AML-193 (cell line): ENCODE measurements at regions not wholly inside any gene's neighbourhood (a gene's known extent, or its start where the extent isn't known, plus 50 kb on each side); places are given as distances from the start of the nearest gene placed in this dataset.

Experiments used
- DNase-seq, 2 experiments: peaks; one replicate each; lab custom pipeline; 2025; lab: John Stamatoyannopoulos, UW

DNA sequence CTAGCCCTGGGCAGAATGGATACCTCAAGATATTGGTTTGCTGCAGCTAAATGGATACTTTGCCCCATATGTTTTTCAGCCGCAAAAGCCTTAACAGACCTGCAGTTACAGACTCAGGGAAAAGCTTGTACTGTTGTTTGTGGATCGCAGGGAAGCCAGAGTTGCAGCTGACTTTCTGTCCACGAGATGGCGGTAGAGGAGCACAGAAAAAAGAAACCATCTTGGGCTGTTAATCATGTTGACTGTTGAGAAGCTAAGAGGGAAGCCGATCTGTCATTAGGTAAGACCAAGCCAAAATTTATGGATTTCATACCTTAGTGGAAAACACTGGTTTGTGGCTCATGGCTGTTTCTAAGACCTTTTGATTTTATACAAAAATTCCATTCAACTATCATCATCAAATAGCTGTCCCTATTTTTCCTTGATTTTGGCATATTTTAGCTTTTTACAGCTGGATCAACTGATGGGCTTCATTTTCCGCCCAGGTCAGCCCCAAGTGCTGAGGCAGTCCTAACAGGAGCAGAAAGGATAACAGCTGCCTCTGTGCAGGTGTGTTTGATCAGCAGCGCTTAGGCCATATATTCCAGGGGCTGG lies 205.7 kb upstream of the ZPLD1 start:
- peak; percentile 82 to 87 for DNase-seq

DNA sequence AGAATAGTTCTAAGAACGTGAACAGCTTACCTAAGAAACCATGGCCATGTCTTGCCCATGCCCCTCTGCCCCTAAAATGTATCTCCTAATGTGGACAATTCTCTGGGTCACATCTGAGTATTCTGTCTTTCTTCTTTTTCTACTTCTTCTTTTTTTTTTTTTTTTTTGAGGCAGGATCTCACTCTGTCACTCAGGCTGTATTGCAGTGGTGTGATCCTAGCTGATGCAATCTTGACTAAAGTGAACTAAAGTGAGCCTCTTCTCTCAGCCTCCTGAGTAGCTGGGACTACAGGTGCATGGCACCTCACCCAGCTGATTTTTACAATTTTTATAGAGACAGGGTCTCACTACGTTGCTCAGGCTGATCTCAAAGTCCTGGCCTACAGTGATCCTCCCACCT lies 204.8 kb upstream of the ZPLD1 start:
- peak; percentile 60 to 64 for DNase-seq

DNA sequence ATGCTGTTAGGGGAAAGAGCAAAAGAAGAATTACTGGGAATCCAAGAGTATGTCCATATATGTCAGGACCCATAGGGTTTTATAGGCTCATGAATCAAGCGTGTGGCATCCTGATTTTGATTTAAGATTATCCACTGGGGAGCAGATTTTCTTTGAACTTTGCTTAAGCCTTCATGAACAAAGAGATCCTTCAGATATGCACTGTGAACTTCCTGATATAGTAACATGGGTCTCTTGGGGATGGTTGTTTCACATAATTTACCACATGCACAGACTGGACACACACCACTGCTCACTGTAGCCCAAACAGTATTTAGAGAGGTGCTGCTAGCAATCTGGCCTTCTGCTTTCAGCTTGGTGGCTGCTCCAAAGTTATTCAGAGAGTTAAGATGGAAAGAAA lies 200.9 kb upstream of the ZPLD1 start:
- DNase-seq: no peak

DNA sequence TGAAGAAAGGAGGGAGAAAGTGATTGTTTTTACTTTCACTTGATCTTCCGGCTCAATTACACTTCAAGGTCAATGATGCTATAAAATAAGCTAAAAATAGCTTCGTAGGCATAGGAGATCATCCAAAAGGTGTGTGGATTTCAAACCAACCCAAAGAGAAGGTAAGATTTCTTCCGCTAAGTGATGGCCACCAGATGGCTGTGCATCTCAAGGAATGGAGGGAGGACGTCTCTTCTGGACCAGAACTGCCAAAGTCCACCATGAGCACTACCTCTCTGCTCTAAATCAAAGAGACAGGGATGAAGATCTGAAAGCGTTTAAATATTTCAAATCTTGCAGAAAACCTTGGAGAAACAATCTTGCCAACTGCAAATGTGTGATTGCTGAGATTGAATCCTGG lies 199.1 kb upstream of the ZPLD1 start:
- peak in 1 of 2 experiments; percentile 18 for DNase-seq

DNA sequence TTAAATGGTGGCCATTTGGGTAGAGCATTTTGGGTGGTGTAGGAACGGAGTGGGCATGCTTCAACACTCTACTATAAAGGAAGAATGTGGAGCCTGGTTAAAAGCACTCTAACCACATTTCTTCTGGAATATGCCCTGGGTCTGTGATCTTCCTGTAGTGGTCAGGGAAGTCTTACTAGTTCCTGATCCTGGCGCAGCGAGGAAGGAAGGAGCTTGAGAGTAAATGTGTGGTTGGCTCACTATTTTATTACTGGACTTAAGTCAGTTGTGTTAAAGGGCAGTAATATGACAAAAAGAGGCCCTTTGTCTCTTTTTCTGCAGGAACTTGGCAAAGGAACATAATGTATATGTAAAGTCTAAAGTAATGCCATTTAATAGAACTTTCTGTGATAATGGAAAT lies 197.6 kb upstream of the ZPLD1 start:
- no peak for DNase-seq

DNA sequence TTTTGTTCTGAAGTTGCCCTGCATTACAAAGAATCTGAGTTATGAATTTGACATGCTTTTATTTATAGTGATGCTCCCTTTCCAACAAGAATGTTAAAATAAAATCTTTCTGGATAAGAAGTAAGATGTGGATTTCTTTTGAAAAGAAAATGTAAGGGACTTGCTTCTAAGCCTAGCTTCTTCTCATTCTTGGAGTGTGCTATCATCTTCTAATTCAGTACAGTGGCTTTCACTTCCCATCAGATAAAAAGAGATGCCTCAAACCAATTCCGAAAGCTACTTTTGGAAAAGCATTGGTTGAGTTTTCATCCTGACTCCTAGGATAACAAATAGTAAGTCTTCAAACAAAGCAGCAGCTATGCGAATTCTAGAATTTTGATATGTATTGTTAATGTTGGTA lies 197.0 kb upstream of the ZPLD1 start:
- DNase-seq: no peak

DNA sequence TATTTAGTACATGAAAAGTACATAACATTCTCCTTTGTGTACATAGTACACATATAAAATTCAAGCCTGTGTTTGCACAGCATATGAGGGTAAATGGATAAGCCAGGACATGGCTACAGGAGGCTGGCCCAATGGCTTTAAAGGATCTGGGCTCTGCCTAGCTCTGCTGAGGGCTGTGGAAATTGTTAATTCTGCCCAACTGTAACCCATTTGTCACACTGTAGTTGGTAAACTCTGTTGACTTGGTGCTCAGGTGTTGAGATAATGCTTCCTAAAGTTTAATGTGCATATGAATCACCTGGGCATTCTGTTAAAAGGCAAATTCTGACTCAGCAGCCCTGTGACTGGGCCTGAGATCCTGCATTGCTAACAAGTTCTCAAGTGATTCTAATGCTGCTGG lies 196.5 kb upstream of the ZPLD1 start:
- DNase-seq: no peak

DNA sequence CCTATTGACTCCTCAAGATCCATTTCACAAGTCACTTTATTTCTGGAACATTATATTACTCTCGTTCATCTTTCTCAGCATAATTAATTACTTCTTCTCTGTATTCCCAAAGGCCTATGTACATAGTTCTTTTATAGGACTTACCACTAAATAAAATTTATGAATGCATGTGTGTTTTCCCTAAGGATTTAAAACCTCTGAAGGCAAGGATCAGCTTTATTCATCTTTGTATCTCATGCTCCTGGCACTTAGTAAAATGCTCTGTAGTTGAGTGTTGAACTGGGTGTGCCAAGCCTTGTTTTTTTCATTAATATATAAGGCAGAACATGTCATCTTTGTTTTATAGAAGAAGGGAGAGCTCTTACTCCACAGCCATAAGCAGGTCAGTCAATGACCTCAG lies 194.1 kb upstream of the ZPLD1 start:
- DNase-seq: no peak

DNA sequence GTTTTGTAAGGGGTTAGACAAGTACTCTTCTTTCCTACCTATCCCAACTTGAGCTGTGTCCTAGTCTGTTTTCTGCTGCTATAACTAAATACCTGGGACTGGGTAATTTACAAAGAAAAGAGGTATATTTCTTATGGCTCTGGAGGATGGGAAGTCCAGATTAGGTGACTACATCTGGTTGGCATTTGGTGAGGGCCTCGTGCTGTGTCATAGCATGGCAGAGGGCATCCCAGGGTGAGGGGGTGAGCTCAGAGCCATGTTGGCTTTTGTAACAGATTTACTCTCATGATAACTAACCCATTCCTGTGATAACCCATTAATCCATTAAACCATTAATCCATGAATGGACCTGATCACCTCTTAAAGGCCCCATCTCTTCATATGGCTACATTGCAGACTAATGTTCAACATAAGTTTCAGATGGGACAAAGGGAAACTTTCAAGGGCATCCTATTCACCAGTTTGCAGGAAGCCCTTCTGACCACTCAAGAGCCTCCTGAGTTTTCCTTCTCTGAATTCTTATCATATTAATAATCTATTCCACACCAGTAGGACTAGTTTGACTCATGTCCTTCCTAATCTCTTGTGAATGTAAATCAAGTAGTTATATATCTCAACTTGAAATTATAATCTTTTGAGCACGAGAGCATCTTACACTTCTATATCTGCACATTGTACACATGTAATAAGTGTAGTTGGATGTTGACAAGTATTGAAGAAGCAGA lies 185.7 kb upstream of the ZPLD1 start:
- DNase-seq: no peak

DNA sequence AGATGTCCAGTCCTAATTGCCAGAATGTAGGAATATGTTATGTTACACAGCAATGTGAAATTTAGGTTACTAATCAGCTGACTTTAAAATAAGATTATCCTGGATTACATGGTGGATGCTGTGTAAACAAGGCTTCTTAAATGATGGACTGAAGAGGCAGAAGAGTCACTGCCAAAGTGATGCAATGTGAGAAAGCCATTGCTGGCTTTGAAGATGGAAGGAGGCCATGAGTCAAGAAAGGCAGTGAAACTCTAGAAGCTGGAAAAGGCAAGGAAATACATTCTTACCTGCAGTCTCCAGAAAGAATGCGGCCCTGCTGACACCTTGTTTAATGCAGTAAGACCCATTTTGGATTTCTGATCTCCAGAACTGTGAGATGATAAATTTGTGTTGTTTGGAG lies 179.1 kb upstream of the ZPLD1 start:
- no peak for DNase-seq

DNA sequence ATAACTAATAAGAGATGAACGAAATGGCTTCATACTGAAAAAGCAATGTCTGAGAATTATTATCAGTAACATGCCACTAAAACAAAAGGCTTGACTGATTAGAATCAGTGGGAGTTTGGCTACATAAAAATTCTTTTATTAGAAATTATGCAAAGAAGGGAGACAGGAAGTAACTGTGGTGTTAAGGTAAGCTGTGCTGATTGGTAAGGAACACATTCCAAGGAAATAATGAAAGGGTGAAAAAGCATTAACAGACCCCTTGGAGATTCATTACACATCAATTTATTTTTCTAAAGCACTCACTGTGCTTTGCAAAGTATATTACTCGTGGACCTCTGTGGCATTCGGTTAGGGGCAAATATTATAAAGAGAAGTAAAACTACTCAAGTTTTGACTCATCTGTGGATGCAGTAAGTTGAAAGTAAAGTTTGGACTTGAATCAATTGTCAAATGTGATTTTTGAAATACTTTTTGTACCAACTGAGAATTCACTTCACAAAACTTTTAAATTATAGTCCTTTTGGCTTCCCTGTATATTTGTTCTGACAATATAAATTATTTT lies 176.1 kb upstream of the ZPLD1 start:
- DNase-seq: no peak

DNA sequence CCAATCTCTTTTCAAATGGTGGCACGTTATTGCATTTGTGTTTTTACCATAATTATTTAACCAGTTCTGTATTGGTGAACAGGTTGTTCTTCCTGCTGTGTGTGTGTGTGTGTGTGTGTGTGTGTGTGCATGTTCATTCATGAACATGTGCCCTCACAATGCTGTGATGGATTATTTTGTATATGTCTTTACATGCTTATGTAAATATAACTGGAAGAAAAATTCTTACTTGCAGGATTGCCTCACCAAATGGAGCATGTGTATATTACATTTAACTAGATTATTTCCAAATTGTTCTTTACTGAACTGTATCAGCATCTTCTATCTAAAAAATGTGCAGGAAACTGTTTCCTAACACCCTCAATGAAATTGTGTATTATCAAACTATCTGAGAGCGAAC lies 175.2 kb upstream of the ZPLD1 start:
- DNase-seq: no peak

DNA sequence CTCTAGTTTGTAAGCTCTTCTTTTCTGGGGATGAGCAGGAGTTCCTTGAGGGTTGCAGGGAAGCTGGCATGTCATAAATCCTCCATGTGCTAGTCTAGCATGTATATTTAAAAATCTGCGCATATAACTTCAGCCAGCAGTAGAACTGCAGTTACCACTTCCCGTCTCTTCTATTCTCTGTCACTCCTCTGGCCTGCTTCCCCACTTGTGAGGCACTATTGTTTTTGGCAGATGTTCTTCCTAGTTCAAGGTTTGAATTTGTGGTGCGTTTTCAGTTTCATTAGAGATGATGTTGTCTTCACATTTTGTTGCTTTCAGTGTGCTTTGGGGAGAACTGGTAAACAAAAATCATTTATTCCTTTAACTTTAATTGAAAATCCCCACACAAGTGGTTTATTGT lies 169.1 kb upstream of the ZPLD1 start:
- no peak for DNase-seq

DNA sequence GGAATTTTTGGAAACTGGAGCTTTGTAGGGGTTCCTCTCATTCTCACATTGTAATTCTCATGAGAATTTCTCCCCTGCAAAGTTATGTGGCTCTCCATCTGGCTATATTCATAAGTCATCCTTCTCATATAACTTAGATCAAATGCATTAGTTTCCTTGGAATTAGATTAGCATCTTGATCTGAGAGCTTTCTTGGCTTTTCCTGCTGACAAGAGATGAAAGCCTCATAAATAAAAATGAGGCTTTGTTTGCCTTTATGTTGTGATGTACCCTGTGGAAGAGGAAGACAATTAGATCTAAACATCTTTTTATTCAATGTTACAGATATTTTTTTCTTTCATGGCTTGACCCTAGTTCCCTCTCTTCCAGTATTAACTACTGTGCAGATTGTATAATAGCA lies 165.4 kb upstream of the ZPLD1 start:
- no peak for DNase-seq

DNA sequence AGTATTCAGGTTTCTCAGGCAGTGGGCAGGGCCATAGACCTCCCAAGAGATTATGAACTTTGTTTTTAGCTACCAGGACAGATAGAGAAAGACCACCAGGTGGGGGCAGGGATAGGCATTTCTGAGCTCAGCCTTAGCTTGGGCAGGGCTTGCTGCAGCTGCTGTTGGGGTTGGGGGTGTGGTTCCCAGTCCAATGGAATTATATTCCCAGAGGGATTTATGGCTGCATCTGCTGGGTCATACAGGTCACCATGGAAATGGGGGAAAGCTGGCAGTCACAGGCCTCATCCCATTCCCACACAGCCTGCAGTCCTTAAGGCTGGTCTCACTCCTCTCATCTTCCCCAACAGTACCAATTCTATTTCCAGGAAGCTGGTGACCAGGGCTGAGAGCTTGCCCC lies 144.6 kb upstream of the ZPLD1 start:
- DNase-seq: no peak

DNA sequence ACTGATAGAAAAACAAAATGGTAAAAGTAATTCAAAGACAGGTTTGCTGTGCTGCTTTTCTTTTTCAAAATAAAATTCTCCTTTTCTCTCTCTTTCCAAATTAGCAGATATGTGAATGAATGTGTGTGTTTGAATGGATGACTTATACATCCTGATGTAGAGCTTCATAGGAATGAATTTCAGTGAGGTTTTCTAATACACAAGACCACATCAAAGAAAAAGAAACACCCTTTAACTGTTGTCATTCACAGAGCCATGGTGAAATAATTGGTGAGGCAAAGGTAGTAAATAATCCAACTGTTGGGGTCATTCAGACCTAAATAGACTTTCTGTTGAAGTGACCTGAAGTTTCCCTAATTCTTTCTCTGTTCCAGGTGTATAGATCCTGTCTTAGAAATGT lies 139.1 kb upstream of the ZPLD1 start:
- no peak for DNase-seq

DNA sequence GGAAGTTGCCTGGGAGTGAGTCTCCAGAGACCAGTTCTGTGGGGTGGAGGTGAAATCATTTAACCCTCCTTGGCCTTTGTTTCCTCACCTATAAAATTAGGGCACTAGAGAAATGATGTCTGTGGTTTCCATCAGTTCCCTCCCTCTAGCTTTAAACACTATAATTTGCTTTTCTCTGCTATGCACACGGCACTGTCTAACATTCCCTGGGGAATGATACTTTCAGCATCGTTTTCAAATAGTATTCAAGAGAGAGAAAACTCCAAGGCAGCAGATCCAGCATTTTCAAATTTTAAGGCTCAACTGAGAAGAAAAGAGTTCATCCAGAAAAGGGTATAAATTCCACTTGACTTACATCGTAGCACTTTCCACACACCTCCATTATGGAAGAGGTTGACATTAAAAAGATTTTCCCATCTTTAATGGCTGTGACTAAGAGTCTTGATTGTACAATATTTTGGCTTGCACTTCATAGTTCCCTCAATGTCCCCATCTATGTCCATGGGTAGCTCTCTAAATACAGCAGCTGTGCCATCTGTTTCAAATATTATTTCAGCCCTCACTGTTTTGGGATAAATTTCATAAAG lies 137.7 kb upstream of the ZPLD1 start:
- no peak for DNase-seq

DNA sequence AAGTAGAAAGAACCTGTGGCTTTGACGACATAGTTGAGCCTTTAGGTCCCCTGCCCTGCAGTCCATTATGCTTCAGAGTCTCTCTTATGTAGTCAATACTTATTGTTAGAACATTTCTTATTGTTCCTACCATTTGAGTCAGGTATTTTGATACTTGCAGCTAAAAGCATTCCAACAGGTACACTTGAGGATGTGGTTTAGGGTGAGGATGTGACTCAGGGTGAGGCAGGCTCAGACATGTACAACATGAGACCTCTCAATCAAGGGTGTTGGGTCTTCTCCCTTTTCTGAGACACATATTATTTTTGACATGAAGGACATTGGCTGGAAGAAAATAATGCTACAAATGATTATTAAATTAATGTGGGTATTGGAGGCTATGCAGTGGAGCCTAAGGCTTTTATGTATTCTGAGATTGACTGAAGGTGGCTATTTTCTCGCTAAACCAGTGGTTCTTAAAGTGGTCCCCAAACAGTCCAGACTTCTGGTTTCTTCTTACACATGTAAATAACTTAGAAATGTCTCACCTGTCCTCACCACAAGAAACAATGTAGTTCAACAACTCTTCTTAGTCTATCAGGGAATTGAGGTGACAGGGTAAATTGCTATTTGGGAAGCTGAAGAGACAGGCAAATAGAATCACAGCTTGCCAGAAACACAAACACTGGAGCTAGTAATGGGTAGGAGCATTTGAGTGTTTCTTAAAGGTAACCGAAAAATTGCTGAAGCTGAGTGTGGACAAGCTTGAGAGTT lies 135.5 kb upstream of the ZPLD1 start:
- no peak for DNase-seq

DNA sequence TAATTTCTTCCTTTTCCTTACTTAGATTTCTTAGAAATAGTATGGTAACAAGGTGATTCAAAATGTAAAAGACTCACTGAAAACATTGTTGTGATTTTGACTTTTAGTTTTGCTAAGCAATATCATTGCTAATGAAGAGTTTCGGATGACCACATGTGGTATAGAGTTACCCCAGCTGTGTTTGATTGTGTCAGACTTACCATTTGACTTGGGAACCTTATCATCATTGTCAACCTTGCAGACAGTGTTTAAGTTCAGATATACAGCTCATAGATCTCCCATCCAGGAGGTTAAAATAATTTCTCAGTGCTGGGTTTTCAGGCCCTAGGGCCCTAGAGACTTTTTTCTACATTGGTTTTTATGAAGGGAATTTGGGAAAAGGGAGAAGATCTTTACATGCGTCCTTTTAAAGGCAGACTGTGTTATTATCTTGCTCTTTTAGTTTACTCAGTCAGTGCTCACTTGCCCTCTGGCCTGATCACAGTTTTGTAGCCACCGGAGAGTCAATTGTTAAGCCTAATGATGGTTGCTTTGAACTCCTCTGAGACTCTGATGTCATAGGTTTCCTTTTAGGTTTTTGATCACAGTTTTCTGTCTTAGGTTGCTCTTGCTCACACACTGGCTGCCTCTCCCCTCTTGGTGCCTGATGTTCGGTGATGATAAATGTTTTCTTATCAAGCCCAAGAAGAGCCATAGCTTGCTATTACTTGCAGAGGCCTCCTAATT lies 133.5 kb upstream of the ZPLD1 start:
- no peak for DNase-seq

DNA sequence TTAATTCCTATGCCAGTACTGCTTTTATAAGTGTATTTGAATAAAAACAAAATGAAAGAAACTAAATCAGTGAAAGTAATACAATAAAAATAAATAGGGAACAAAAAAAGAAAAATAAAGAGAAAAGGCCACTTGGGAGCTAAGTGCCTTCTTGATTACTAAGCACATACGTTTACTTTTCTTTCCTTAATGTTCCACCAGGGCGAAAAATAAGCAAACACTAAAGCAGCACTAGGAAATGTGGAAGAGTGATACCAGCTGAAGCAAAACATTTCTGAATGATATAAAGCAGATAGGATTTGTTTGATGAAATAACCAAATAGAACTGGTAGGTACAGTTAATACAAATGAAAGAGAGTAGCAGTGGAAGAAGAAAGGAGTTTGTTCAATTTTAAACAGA lies 132.8 kb upstream of the ZPLD1 start:
- DNase-seq: no peak

DNA sequence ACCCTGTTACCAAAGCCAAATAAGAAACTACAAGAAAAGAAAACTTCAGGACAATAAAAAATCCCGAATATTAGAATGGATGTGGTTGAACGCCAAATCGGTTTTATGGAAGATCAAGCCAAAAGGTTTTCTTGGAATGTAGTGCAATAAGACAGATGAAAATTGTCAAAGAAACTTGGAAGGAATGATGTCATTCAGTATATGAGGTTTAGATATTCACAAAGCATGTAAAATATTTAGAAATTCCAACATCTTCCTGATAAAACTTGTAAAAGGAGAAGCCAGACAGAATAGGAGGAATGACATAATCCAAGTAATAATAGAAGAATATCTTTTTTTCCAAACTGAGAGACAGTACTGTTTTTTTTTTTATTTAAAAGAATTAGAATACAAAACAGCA lies 130.3 kb upstream of the ZPLD1 start:
- no peak for DNase-seq

DNA sequence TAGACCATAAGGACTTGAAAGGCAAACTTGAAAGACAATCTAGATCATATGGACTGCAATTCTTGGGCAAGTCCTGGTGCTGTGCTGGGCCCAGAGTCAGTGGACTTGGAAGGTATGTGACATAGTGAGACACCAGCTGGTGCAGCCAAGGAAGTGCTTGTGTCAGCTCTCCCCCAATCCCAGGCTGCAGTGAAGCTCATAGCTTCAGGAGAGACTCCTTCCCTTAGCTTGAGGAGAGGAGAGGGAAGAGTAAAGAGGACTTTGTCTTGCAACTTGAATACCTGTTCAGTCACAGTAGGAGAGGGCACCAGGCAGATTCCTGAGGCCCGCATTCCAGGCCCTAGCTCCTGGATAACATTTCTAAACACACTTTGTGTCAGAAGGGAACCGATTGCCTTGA lies 127.4 kb upstream of the ZPLD1 start:
- DNase-seq: no peak
